Endodermal cell (in vitro differentiated cells): ENCODE measurements at regions not wholly inside any gene's neighbourhood (a gene's known extent, or its start where the extent isn't known, plus 50 kb on each side); places are given as distances from the start of the nearest gene placed in this dataset.

Experiments used
- DNase-seq: peaks from one replicate; pipeline ENCODE4 v3.0.0-alpha.2; 2017
- H3K27ac ChIP-seq: 2 replicates; pipeline ENCODE4 v1.5.1; 2013; ENCODE audit warnings: mild to moderate bottlenecking, low read depth, low read length, moderate library complexity
- H3K27me3 ChIP-seq: 2 replicates; pipeline ENCODE4 v1.6.1; 2013; ENCODE audit warnings: mild to moderate bottlenecking, low read length, moderate library complexity; ENCODE audit not compliant: insufficient read depth, control insufficient read depth, poor library complexity, severe bottlenecking
- H3K36me3 ChIP-seq: 2 replicates; pipeline ENCODE4 v1.7.0; 2013; ENCODE audit warnings: mild to moderate bottlenecking, low read length, moderate library complexity; ENCODE audit not compliant: control insufficient read depth, insufficient read depth
- H3K4me1 ChIP-seq: one replicate; pipeline ENCODE4 v1.7.0; 2013; ENCODE audit warnings: low read length; ENCODE audit not compliant: control insufficient read depth, insufficient read depth
- H3K4me3 ChIP-seq: 2 replicates; pipeline ENCODE4 v1.5.1; 2013; ENCODE audit warnings: mild to moderate bottlenecking, low read length, moderate library complexity
- H3K9ac ChIP-seq: 2 replicates; pipeline ENCODE4 v1.6.1; 2013; ENCODE audit warnings: mild to moderate bottlenecking, low read length, moderate library complexity; ENCODE audit not compliant: poor library complexity, severe bottlenecking; ENCODE audit errors: extremely low read depth
- H3K9me3 ChIP-seq: 2 replicates; pipeline ENCODE4 v1.6.1; 2013; ENCODE audit warnings: mild to moderate bottlenecking, low read length, moderate library complexity; ENCODE audit not compliant: control insufficient read depth
- H3K27ac Mint-ChIP-seq: 2 replicates; pipeline ENCODE4 v1.8.0; 2020; ENCODE audit warnings: mixed read lengths
- H3K27me3 Mint-ChIP-seq: 2 replicates; pipeline ENCODE4 v1.8.0; 2021; ENCODE audit warnings: mild to moderate bottlenecking, mixed read lengths; ENCODE audit not compliant: insufficient read depth
- H3K36me3 Mint-ChIP-seq: 2 replicates; pipeline ENCODE4 v1.8.0; 2020; ENCODE audit warnings: low read depth, mixed read lengths
- H3K4me1 Mint-ChIP-seq: 2 replicates; pipeline ENCODE4 v1.8.0; 2020; ENCODE audit warnings: mixed read lengths
- H3K4me3 Mint-ChIP-seq: 2 replicates; pipeline ENCODE4 v1.8.0; 2020; ENCODE audit warnings: mild to moderate bottlenecking, moderate library complexity, mixed read lengths
- H3K9me3 Mint-ChIP-seq: 2 replicates; pipeline ENCODE4 v1.8.0; 2020; ENCODE audit warnings: mild to moderate bottlenecking, mixed read lengths
- CTCF ChIP-seq: fragments of 200-600 bp; sonication (generic); conservative IDR thresholded peaks from 2 replicates; pipeline ENCODE4 v1.5.0; 2021; ENCODE audit warnings: antibody characterized with exemption, mild to moderate bottlenecking
- WGBS, 2 experiments: methylation state at CpG; one replicate each; pipeline versions ENCODE4 v1.1.5 to v1.1.7; 2013; ENCODE audit warnings: missing lambda C conversion rate in 2 of 2, mixed read lengths in 1 of 2; ENCODE audit not compliant: insufficient coverage in 1 of 2, insufficient read length in 1 of 2; 5-methylcytosine and 5-hydroxymethylcytosine counted together

GRCh38 chr10:91135113-91135512 is 85.3 kb upstream of the PCGF5 start:
- no peak overlapping the region for H3K4me3 Mint-ChIP-seq
- no peaks in the 10 kb centered on the region for H3K36me3 ChIP-seq
- H3K4me1 ChIP-seq = no peaks in the 10 kb centered on the region
- H3K9me3 Mint-ChIP-seq = no peaks in the 10 kb centered on the region
- H3K27me3 Mint-ChIP-seq = peaks cover 5% of the 10 kb centered on the region
- peaks cover 6% of the 10 kb centered on the region for H3K27me3 ChIP-seq
- H3K4me1 Mint-ChIP-seq = no peaks in the 10 kb centered on the region
- 85 to 91% methylated on average over 7 of the region's 7 CpGs for WGBS, 2 experiments
- TF ChIP-seq CTCF = no peak
- no peak overlapping the region for H3K27ac ChIP-seq
- H3K4me3 ChIP-seq = no peak overlapping the region
- no peak for DNase-seq
- no peak overlapping the region for H3K9ac ChIP-seq
- no peak overlapping the region for H3K27ac Mint-ChIP-seq
- H3K9me3 ChIP-seq = no peaks in the 10 kb centered on the region
- H3K36me3 Mint-ChIP-seq = no peaks in the 10 kb centered on the region

GRCh38 chr10:91137011-91137643 is 83.3 kb upstream of the PCGF5 start:
- no peaks in the 10 kb centered on the region for H3K9me3 Mint-ChIP-seq
- Histone ChIP-seq H3K36me3 (no peaks in the 10 kb centered on the region), H3K4me1 (no peaks in the 10 kb centered on the region), H3K27me3 (no peaks in the 10 kb centered on the region), H3K27ac (no peak overlapping the region), H3K9ac (no peak overlapping the region), H3K9me3 (no peaks in the 10 kb centered on the region), H3K4me3 (no peak overlapping the region)
- peaks cover 5% of the 10 kb centered on the region for H3K27me3 Mint-ChIP-seq
- DNase-seq = no peak
- 94 to 100% methylated on average over 1 to 6 of the region's 6 CpGs for WGBS, 2 experiments
- no peak overlapping the region for H3K27ac Mint-ChIP-seq
- no peak for TF ChIP-seq CTCF
- H3K4me3 Mint-ChIP-seq = no peak overlapping the region
- no peaks in the 10 kb centered on the region for H3K4me1 Mint-ChIP-seq
- H3K36me3 Mint-ChIP-seq = no peaks in the 10 kb centered on the region

GRCh38 chr10:91137822-91138221 is 82.6 kb upstream of the PCGF5 start:
- Mint-ChIP-seq H3K9me3 (no peaks in the 10 kb centered on the region), H3K4me1 (no peaks in the 10 kb centered on the region), H3K4me3 (no peak overlapping the region), H3K36me3 (no peaks in the 10 kb centered on the region), H3K27me3 (peaks cover 5% of the 10 kb centered on the region), H3K27ac (no peak overlapping the region)
- Histone ChIP-seq H3K27ac (no peak overlapping the region), H3K4me1 (no peaks in the 10 kb centered on the region), H3K27me3 (no peaks in the 10 kb centered on the region), H3K36me3 (no peaks in the 10 kb centered on the region), H3K9ac (no peak overlapping the region), H3K9me3 (no peaks in the 10 kb centered on the region), H3K4me3 (no peak overlapping the region)
- WGBS, 2 experiments = 86% methylated on average over 1 of the region's 1 CpG; no CpG with 5 or more reads in 1 of the 2 experiments
- DNase-seq = no peak
- TF ChIP-seq CTCF = no peak
